Astrocyte of the spinal cord (primary cell): ENCODE measurements at regions not wholly inside any gene's neighbourhood (a gene's known extent, or its start where the extent isn't known, plus 50 kb on each side); places are given as distances from the start of the nearest gene placed in this dataset.

Source experiments
- DNase-seq: peaks from one replicate; pipeline ENCODE4 v3.0.0; 2011; ENCODE audit warnings: low read depth, low spot score
- H3K4me3 ChIP-seq: 2 replicates; pipeline ENCODE4 v1.5.1; 2011; ENCODE audit warnings: low read depth, mild to moderate bottlenecking, low read length, moderate library complexity
- in situ Hi-C: cut with HindIII; loops from 2 replicates; pipeline ENCODE4 v1.10.0; 2017; ENCODE audit warnings: low sequenced_read_pairs
- TF ChIP-seq, protein P1 (sequence below): IDR thresholded peaks from 2 replicates; pipeline ENCODE4 v1.5.1; 2012; ENCODE audit warnings: low read depth, mild to moderate bottlenecking, low read length, inconsistent platforms

DNA sequence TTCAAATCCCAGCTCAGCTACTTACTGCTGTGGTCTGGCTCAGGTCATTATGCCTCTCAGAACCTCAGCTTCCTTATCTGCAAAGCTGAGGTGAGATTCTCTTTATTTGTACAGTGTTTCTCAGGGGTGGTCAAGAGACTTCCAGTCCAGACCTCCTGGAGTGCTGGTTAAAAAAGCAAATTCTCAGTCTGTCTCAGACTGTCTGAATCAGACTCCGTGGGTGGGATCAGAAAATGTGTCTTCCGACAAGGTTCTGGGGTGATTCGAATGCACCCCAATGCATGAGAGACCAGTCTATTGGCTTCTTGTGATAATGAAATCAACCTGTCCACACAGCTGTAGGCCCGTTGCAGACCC, 137.7 kb upstream of the SMIM23 start:
- TF ChIP-seq, protein P1, sequence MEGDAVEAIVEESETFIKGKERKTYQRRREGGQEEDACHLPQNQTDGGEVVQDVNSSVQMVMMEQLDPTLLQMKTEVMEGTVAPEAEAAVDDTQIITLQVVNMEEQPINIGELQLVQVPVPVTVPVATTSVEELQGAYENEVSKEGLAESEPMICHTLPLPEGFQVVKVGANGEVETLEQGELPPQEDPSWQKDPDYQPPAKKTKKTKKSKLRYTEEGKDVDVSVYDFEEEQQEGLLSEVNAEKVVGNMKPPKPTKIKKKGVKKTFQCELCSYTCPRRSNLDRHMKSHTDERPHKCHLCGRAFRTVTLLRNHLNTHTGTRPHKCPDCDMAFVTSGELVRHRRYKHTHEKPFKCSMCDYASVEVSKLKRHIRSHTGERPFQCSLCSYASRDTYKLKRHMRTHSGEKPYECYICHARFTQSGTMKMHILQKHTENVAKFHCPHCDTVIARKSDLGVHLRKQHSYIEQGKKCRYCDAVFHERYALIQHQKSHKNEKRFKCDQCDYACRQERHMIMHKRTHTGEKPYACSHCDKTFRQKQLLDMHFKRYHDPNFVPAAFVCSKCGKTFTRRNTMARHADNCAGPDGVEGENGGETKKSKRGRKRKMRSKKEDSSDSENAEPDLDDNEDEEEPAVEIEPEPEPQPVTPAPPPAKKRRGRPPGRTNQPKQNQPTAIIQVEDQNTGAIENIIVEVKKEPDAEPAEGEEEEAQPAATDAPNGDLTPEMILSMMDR = no peak
- peak; percentile 50 for DNase-seq
- H3K4me3 ChIP-seq = no peak overlapping the region
- in situ Hi-C loops = no loop called here

DNA sequence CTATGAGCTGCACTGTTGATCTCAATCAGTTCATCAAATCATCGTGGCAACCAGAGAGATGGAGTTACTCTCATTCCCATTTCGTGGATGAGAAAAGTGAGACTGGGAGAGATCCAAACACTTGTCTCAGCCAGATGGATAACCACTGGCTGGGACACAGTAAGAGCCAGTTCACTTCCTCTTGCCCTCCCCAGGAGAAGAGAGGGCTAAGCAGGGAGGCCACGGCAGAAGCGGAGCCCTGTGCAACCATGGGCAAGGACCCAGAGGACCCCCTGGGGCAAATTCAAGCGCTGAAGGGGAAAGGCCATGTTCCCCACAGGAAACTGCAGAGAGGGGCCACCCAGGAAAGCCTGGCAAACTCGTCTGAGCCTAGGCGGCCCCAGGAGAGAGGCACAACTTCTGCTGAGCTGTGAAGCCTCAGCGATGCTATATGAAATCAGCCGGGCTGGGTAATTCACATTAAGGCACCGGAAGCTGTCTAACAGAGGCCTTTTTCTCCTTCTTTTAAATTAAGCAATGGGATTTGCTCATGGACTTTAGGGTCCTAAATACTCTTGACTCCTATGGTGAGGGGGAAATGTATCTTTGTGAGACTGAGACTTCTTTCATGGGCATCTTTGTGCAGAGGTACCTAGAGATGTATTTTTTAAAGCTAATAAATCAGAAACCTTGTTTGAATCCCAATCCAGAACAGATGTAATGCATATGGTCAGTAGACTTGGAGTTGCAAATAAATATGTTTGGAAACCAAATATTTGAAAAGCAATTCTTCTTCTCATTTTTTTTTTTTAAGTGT, 137.1 kb upstream of the SMIM23 start:
- H3K4me3 ChIP-seq = no peak overlapping the region
- DNase-seq = no peak
- in situ Hi-C loops = no loop called here
- TF ChIP-seq, protein P1 = no peak

DNA sequence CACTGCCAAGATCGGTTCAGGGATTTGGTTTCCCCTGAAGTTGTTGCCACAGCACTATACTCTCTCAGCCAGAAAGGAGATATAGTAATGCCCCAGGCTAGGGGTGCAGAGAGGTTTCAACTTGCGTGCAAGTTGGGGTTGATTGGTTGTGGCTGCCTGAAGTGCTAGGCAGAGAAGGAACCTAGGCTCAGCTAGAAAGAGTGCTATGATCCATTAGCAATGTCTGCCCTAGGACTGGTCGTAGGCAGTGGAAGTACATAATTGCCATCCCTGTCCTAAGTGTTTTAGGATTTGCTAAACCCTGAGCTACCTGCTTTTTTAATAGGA, 136.6 kb upstream of the SMIM23 start:
- in situ Hi-C loops = no loop called here

DNA sequence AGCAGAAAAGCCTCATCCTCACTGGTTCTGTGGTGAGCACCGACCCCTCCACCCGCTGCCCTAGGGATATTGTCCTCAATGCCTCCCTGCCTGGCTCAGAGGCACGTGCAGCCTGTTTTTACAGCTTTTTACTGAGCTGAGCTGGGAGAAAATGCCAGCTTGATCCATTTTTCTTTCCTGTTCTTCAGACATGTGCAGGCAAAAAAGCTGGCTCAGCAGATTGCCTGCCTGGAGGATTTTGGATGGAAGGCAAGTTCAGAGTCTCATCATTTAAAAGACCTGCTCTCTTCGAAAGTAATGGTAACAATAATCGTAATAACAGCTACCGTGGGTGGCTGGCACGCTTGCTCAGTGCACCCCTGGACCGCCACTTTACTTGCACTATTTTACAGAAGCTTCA, 135.0 kb upstream of the SMIM23 start:
- TF ChIP-seq, protein P1 = no peak
- no peak for DNase-seq
- in situ Hi-C loops = no loop called here
- H3K4me3 ChIP-seq = no peak overlapping the region

More for the DNA sequence above, 136.6 kb upstream of the SMIM23 start:
- TF ChIP-seq, protein P1 = no peak
- H3K4me3 ChIP-seq = no peak overlapping the region
- no peak for DNase-seq

DNA sequence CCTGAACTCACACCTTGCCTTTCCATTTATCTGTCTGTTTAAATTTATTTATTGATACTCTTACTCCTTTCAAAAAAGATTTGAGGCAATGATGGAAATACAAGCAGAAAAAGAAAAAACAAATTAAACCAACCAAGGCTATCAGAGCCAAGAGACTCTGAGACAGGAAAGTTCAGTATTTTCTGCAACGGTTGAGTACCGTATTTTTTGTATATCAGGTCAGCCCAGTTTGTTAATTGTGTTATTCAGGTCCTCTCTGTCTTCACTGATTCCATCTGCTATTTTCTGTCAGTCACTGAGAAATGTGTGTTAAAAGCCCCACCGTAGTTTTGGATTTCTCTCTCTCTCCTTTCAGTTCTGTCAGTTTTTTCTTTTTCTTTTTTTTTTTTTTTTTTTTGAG, 134.5 kb upstream of the SMIM23 start:
- in situ Hi-C loops = no loop called here
- DNase-seq = no peak
- TF ChIP-seq, protein P1 = no peak

DNA sequence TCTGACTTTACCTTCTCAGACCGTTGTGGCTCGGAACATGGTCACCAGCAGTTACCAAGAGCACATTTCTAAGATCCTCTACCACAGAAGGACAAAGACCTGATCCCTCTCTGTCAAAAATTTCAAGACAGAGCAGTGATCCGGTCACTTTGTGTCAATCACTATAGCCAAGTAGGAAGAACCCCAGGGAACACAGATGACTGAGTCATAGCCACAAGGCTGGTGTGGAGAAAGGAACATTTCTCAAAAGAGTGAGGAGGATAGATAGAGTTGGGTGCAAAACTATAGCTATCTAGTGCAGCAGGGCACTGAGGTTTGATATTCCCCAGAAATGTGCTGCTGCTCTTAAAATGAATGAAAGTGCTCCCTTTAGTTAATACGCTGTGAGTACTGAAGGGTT, 130.7 kb upstream of the SMIM23 start:
- TF ChIP-seq, protein P1 = no peak
- DNase-seq = no peak
- in situ Hi-C loops = no loop called here

More for the DNA sequence above, 134.5 kb upstream of the SMIM23 start:
- H3K4me3 ChIP-seq = no peak overlapping the region

More for the DNA sequence above, 130.7 kb upstream of the SMIM23 start:
- H3K4me3 ChIP-seq = no peak overlapping the region
